ENCODE measurements at regions not wholly inside any gene's neighbourhood (a gene's known extent, or its start where the extent isn't known, plus 50 kb on each side); places are given as distances from the start of the nearest gene placed in this dataset.

GRCh38 chr5:31048282-31049270, 144.9 kb upstream of the CDH6 start:
- DNase-seq: no peak
- Histone ChIP-seq H3K27me3 (no peaks in the 10 kb centered on the region), H3K4me3 (no peak overlapping the region), H3K36me3 (no peaks in the 10 kb centered on the region), H3K4me1 (peaks cover 0 to 14% (median 0%) of the 10 kb centered on the region in 4 donors), H3K27ac (peak overlapping the region in 1 of 4 donors; percentile 6), H3K9me3 (no peaks in the 10 kb centered on the region)
- TF ChIP-seq CTCF (IDR thresholded peaks at IDR 0.05) (no peak), POLR2A (IDR thresholded peaks at IDR 0.05) (no peak)

- H3K4me3 ChIP-seq: no peak overlapping the region
- peaks cover 0 to 14% (median 0%) of the 10 kb centered on the region in 4 donors for H3K4me1 ChIP-seq
- H3K9me3 ChIP-seq: no peaks in the 10 kb centered on the region
- DNase-seq: no peak
- no peaks in the 10 kb centered on the region for H3K36me3 ChIP-seq
- no peak overlapping the region for H3K27ac ChIP-seq
- TF ChIP-seq CTCF (IDR thresholded peaks at IDR 0.05): no peak
- no peak for TF ChIP-seq POLR2A (IDR thresholded peaks at IDR 0.05)
- no peaks in the 10 kb centered on the region for H3K27me3 ChIP-seq
Measured at GRCh38 chr5:31047621-31048020, 145.9 kb upstream of the CDH6 start.

GRCh38 chr5:31047007-31047406, 146.5 kb upstream of the CDH6 start:
- Histone ChIP-seq H3K4me1 (peaks cover 0 to 14% (median 0%) of the 10 kb centered on the region in 4 donors), H3K9me3 (no peaks in the 10 kb centered on the region), H3K27me3 (no peaks in the 10 kb centered on the region), H3K27ac (no peak overlapping the region), H3K36me3 (no peaks in the 10 kb centered on the region), H3K4me3 (no peak overlapping the region)
- no peak for TF ChIP-seq CTCF (IDR thresholded peaks at IDR 0.05)
- TF ChIP-seq POLR2A (IDR thresholded peaks at IDR 0.05): no peak
- no peak for DNase-seq

GRCh38 chr5:31036411-31036810, 157.1 kb upstream of the CDH6 start:
- no peaks in the 10 kb centered on the region for H3K4me1 ChIP-seq
- TF ChIP-seq POLR2A (IDR thresholded peaks at IDR 0.05) (no peak), CTCF (IDR thresholded peaks at IDR 0.05) (no peak)
- DNase-seq: no peak
- no peaks in the 10 kb centered on the region for H3K36me3 ChIP-seq
- H3K27me3 ChIP-seq: no peaks in the 10 kb centered on the region
- H3K27ac ChIP-seq: no peak overlapping the region
- no peak overlapping the region for H3K4me3 ChIP-seq
- no peaks in the 10 kb centered on the region for H3K9me3 ChIP-seq

- H3K4me3 ChIP-seq: no peak overlapping the region
- no peak for DNase-seq
- TF ChIP-seq POLR2A (IDR thresholded peaks at IDR 0.05) (no peak), CTCF (IDR thresholded peaks at IDR 0.05) (no peak)
- no peaks in the 10 kb centered on the region for H3K4me1 ChIP-seq
- no peaks in the 10 kb centered on the region for H3K27me3 ChIP-seq
- no peak overlapping the region for H3K27ac ChIP-seq
- no peaks in the 10 kb centered on the region for H3K9me3 ChIP-seq
- H3K36me3 ChIP-seq: no peaks in the 10 kb centered on the region
Measured at GRCh38 chr5:31033295-31033694, 160.2 kb upstream of the CDH6 start.

Measured in Peyer's patch (tissue), 4 donors.